KMS-11 (cell line): ENCODE measurements at regions not wholly inside any gene's neighbourhood (a gene's known extent, or its start where the extent isn't known, plus 50 kb on each side); places are given as distances from the start of the nearest gene placed in this dataset.

Source experiments
- H2AFZ ChIP-seq: fragments of 200-600 bp; sonication (generic); 2 replicates; pipeline ENCODE4 v1.6.1; 2016; ENCODE audit warnings: antibody characterized with exemption, mixed run types, low read depth
- H3K27ac ChIP-seq: fragments of 200-600 bp; sonication (generic); 2 replicates; pipeline ENCODE4 v1.6.1; 2016; ENCODE audit warnings: mild to moderate bottlenecking, mixed run types
- H3K27me3 ChIP-seq: fragments of 200-600 bp; sonication (generic); 2 replicates; pipeline ENCODE4 v1.6.1; 2017; ENCODE audit warnings: mild to moderate bottlenecking, low read depth, mixed run types, moderate library complexity; ENCODE audit not compliant: insufficient read depth
- H3K36me3 ChIP-seq: fragments of 200-600 bp; sonication (generic); 2 replicates; pipeline ENCODE4 v1.6.1; 2017; ENCODE audit warnings: mild to moderate bottlenecking, mixed run types; ENCODE audit not compliant: insufficient read depth
- H3K4me1 ChIP-seq: fragments of 200-600 bp; sonication (generic); 2 replicates; pipeline ENCODE4 v1.6.1; 2016; ENCODE audit warnings: mild to moderate bottlenecking, low read depth, mixed run types; ENCODE audit not compliant: poor library complexity, severe bottlenecking
- H3K4me2 ChIP-seq: fragments of 200-600 bp; sonication (generic); 2 replicates; pipeline ENCODE4 v1.7.0; 2016; ENCODE audit warnings: mild to moderate bottlenecking, mixed run types
- H3K4me3 ChIP-seq: fragments of 200-600 bp; sonication (generic); IDR thresholded peaks from 2 replicates; pipeline ENCODE4 v1.6.1; 2017; ENCODE audit warnings: low read depth, low read length, mixed read lengths; ENCODE audit not compliant: insufficient read depth
- H3K79me2 ChIP-seq: fragments of 200-600 bp; sonication (generic); 2 replicates; pipeline ENCODE4 v1.6.1; 2016; ENCODE audit warnings: low read depth, mixed run types; ENCODE audit not compliant: insufficient read depth
- H3K9ac ChIP-seq: fragments of 200-600 bp; sonication (generic); 2 replicates; pipeline ENCODE4 v1.6.1; 2016; ENCODE audit warnings: mild to moderate bottlenecking, mixed run types
- H4K20me1 ChIP-seq: fragments of 200-600 bp; sonication (generic); 2 replicates; pipeline ENCODE4 v1.6.1; 2016; ENCODE audit warnings: mild to moderate bottlenecking, mixed run types; ENCODE audit not compliant: insufficient read depth
- TF ChIP-seq, protein P1 (sequence below): fragments of 200-600 bp; sonication (generic); conservative IDR thresholded peaks from 2 replicates; pipeline ENCODE4 v1.6.1; 2017; ENCODE audit warnings: low read depth, mild to moderate bottlenecking, antibody characterized with exemption, low read length, moderate library complexity, mixed read lengths

DNA sequence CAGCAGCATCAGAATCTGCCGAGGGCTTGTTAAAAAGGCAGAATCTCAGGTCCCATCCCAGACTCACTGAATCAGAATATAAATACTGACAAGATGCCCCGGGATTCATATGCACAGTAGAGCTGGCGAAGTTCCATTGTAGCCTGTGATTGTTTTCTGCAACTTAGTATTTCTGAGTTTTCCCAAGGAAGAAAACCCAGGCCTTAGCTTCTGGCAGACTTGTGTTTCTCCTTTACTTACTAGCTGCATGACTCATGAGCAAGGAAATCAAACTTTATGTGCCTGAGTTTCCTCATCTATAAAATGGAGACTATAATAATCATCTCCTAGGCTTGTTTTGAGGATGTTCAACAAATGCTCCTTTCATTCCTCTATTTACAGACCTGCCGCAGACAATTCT, 278.5 kb upstream of the PLEKHG7 start:
- Histone ChIP-seq H3K36me3 (no peaks in the 10 kb centered on the region), H3K79me2 (no peaks in the 10 kb centered on the region), H3K27me3 (no peaks in the 10 kb centered on the region), H4K20me1 (no peaks in the 10 kb centered on the region), H3K4me1 (no peaks in the 10 kb centered on the region), H3K4me3 (no peak overlapping the region), H3K9ac (no peak overlapping the region), H3K27ac (no peak overlapping the region), H2AFZ (no peak overlapping the region), H3K4me2 (no peak overlapping the region)
- TF ChIP-seq, protein P1, sequence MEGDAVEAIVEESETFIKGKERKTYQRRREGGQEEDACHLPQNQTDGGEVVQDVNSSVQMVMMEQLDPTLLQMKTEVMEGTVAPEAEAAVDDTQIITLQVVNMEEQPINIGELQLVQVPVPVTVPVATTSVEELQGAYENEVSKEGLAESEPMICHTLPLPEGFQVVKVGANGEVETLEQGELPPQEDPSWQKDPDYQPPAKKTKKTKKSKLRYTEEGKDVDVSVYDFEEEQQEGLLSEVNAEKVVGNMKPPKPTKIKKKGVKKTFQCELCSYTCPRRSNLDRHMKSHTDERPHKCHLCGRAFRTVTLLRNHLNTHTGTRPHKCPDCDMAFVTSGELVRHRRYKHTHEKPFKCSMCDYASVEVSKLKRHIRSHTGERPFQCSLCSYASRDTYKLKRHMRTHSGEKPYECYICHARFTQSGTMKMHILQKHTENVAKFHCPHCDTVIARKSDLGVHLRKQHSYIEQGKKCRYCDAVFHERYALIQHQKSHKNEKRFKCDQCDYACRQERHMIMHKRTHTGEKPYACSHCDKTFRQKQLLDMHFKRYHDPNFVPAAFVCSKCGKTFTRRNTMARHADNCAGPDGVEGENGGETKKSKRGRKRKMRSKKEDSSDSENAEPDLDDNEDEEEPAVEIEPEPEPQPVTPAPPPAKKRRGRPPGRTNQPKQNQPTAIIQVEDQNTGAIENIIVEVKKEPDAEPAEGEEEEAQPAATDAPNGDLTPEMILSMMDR = no peak

DNA sequence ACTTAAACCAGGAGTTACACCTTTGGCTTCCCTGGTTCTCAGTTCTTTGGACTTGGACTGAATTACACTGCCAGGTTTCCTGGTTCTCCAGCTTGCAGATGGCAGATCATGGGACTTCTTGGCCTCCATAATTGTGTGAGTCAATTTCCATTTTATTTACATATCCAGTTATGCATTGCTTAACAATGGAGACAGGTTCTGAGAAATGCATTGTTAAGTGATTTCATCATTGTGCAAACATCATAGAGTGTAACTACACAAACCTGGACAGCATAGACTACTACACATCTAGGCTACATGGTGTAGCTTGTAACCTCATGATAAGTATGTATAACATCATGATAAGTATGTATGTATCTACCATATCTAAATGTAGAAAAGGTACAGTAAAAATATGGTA, 276.1 kb upstream of the BTG1 start:
- Histone ChIP-seq H3K27ac (no peak overlapping the region), H3K4me2 (no peak overlapping the region), H4K20me1 (no peaks in the 10 kb centered on the region), H3K27me3 (no peaks in the 10 kb centered on the region), H3K4me3 (no peak overlapping the region), H3K36me3 (no peaks in the 10 kb centered on the region), H3K79me2 (no peaks in the 10 kb centered on the region), H3K4me1 (no peaks in the 10 kb centered on the region), H2AFZ (no peak overlapping the region), H3K9ac (no peak overlapping the region)
- TF ChIP-seq, protein P1 = no peak

DNA sequence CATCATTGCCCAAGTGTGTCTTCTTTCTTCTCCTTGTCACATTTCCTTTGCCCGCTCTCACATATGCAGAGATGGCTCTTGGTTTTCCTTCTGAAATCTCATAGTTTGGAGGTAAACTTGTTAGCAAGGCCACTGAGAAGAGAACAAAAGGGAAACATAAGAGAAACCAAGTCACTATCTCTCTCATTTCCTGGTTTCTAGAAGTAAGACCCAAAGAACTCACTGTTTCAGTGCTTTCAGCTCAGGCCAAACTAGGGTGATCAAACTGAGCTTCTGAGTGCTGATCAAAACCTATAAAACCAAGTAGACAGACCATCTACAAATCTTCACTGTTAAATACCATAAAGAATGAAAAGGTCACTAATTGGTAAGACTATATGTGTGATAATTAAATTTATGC, 275.4 kb upstream of the BTG1 start:
- TF ChIP-seq, protein P1 = no peak
- no peaks in the 10 kb centered on the region for H4K20me1 ChIP-seq
- H3K4me1 ChIP-seq = no peaks in the 10 kb centered on the region
- H2AFZ ChIP-seq = no peak overlapping the region
- H3K9ac ChIP-seq = no peak overlapping the region
- H3K79me2 ChIP-seq = no peaks in the 10 kb centered on the region
- H3K27ac ChIP-seq = no peak overlapping the region
- H3K27me3 ChIP-seq = no peaks in the 10 kb centered on the region
- H3K4me3 ChIP-seq = no peak overlapping the region
- no peak overlapping the region for H3K4me2 ChIP-seq
- no peaks in the 10 kb centered on the region for H3K36me3 ChIP-seq

DNA sequence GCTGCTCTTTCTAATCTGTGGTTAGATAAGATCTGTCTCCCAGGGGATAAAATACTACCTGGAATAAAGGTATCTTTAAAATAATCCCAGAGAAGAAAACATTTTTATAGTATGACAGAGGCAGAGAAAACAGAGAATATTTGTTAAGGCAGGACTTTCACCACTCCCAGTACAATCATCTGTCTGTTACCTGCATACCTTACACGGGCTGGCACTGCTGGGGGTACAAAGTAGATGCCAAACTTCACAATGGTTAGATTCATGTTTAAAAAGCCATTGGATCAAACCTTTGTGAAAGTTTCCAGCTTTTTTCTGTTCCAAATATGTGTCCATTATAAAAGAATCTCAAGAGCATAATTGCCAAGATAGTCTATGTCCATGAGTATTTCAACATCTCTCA, 273.6 kb upstream of the BTG1 start:
- no peak overlapping the region for H3K27ac ChIP-seq
- no peak overlapping the region for H3K4me3 ChIP-seq
- no peak overlapping the region for H3K4me2 ChIP-seq
- no peaks in the 10 kb centered on the region for H3K79me2 ChIP-seq
- H3K36me3 ChIP-seq = no peaks in the 10 kb centered on the region
- no peaks in the 10 kb centered on the region for H3K4me1 ChIP-seq
- TF ChIP-seq, protein P1 = no peak
- H3K9ac ChIP-seq = no peak overlapping the region
- H4K20me1 ChIP-seq = no peaks in the 10 kb centered on the region
- no peak overlapping the region for H2AFZ ChIP-seq
- no peaks in the 10 kb centered on the region for H3K27me3 ChIP-seq

DNA sequence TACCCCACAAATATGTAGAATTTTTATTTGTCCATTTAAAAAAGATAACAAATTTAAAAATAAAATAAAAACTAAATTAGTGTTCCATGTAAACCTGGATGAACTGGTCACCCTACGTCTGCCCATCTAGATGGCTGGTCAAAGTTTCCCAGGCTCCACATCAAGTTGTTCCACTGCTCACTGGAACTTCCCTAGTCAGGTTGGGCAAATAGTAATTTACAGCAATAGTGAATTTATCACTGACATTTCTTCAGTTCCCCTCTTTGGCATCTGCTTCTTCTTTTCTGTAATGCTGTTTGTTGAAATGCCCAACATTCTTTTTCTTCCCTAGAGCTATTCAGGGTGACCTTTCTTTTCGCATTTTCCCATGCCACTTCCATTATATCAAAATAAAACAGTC, 272.7 kb upstream of the BTG1 start:
- H3K9ac ChIP-seq = no peak overlapping the region
- no peaks in the 10 kb centered on the region for H3K4me1 ChIP-seq
- no peaks in the 10 kb centered on the region for H3K36me3 ChIP-seq
- H3K4me2 ChIP-seq = no peak overlapping the region
- TF ChIP-seq, protein P1 = no peak
- H3K27me3 ChIP-seq = no peaks in the 10 kb centered on the region
- no peak overlapping the region for H2AFZ ChIP-seq
- H3K4me3 ChIP-seq = no peak overlapping the region
- no peak overlapping the region for H3K27ac ChIP-seq
- H3K79me2 ChIP-seq = no peaks in the 10 kb centered on the region
- no peaks in the 10 kb centered on the region for H4K20me1 ChIP-seq
